ENCODE measurements at regions not wholly inside any gene's neighbourhood (a gene's known extent, or its start where the extent isn't known, plus 50 kb on each side); places are given as distances from the start of the nearest gene placed in this dataset.
A peak's percentile ranks its signal among the peaks of the same experiment; 100 is the strongest.
"Not testable (repeated sequence)": the region's sequence is repeated elsewhere in the genome, so short reads cannot be mapped to it uniquely, and the experiment has no call there.

DNA sequence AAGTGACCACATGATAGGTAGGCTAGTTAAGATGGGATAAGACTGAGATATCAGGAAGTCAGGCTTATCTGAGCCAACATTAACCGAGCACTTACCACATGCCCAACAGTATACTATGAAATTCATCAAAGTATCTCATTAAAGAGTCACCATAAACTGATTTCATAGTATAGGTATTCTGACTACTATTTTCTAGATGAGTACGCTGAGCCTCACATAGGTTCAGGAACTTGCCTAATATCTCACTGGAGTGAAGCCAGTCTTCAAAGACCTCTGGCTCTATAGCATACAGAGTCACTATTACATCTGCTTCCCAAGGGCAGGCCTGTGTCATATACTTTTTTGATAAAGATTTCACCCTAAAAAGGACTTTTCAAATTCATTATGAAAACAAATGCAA lies 115.6 kb upstream of the NGF start:
- no peak for DNase-seq (ENCODE audit: low read depth, low spot score)

- no peak for DNase-seq (ENCODE audit: low read depth, low spot score)
These were observed 114.7 kb upstream of the NGF start for GRCh38 chr1:115452600-115453329.

GRCh38 chr1:115450501-115451040 lies 112.5 kb upstream of the NGF start:
- DNase-seq (ENCODE audit: low read depth, low spot score): no peak

- no peak for DNase-seq (ENCODE audit: low read depth, low spot score)
These were observed 110.4 kb upstream of the NGF start for GRCh38 chr1:115448282-115449044.

DNA sequence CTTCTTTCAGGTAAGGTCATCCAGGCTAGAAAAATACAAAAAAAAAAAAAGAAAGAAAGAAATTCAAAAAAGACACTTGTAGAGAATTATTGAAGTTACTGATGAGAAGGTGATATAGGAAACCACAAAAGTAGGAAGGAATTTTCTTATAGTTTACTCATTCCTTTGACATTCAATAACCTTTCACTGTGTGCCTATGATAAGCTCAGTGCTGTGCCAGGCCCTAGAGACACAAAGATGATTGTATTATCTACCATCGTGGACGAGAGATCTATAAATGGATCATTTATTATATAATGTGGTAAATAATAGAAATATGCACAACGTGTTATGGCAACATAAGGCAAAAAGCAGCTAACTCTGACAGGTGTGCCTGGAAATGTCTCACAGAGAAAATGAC lies 109.6 kb upstream of the NGF start:
- DNase-seq (ENCODE audit: low read depth, low spot score): no peak

DNA sequence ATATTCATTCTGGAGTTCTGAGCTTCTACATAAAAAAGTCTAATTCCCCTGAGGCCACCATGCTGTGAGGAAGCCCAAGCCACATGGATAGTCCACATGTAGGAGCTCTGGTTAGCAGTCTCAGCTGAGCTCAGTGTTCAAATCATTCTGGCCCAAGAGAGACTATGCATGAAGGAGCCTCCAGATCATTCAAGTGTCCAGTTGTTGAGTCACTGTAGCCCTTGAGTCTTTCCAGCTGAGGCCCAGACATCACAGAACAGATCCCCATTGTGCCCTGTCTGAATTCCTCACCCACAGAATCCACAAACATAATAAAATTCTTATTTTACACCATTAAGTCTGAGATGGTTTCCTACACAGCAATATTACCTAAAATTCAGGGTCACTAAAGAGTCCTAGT lies 107.0 kb upstream of the NGF start:
- no peak for DNase-seq (ENCODE audit: low read depth, low spot score)

DNA sequence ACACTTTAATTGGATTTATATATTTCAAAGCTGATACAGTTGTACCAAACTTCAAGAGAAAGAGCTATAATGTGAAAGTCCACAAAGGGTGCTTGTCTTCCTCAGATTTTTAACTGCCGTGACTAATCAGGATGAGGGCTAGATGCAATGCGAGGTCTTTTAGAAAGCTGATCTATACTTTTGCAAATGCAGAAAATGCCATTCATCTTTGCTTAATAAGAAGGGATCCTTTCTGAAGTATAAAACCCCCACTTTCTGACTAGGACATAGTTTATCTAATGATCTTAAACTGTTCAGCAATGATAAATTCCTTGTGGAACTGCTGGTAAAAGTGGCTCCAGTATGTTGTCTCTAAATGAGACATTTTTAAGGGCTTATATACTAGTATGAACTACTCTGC lies 102.7 kb upstream of the NGF start:
- DNase-seq (ENCODE audit: low read depth, low spot score): no peak

DNA sequence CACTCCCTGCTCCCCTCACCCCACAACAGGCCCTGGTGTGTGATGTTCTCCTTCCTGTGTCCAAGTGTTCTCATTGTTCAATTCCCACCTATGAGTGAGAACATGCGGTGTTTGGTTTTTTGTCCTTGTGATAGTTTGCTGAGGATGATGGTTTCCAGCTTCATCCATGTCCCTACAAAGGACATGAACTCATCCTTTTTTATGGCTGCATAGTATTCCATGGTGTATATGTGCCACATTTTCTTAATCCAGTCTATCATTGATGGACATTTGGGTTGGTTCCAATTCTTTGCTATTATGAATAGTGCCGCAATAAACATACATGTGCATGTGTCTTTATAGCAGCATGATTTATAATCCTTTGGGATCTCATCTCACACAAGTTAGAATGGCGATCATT lies 101.5 kb upstream of the NGF start:
- not testable (repeated sequence) for DNase-seq (ENCODE audit: low read depth, low spot score)

DNA sequence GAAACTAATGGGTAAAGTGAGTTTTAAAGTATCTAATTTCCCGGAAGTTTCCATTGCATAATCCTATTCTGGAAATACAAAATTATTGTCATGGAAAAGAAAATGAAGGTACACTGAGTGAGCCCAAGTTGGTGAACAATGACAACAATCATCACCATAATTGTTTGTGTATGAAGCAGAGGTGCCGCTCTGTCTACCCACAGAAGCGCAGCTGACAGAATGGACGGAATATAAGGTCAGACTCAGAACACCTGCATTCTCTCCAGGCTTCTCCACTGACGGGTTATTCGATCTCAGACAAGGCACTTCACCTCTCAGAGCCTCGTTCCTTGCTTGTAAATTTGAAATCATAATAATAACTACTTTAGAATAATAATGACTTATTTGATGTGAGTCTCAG lies 99.1 kb upstream of the NGF start:
- DNase-seq (ENCODE audit: low read depth, low spot score): no peak

GRCh38 chr1:115436596-115436995 lies 98.5 kb upstream of the NGF start:
- peak; percentile 41 for DNase-seq (ENCODE audit: low read depth, low spot score)

DNA sequence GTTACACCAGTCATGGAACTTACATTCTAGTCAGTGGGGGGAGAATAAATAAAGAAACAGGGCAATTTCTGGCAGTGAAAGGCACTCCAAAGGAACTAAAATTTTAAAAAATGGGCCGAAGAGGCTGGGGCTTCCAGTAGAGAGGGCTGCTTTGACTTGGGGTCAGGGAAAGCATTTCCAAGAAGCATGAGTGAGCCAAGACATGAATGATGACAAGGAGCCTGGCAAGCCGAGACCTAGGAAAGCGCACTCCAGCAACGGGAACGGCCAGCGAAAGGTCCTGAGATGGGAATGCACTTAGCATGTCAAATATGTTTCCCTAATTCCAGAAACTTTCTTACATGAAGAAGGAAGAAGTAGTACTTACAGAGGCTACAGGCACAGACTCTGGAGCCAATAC lies 95.4 kb upstream of the NGF start:
- DNase-seq (ENCODE audit: low read depth, low spot score): no peak

GRCh38 chr1:115432061-115432460 lies 94.0 kb upstream of the NGF start:
- DNase-seq (ENCODE audit: low read depth, low spot score): no peak

GRCh38 chr1:115430441-115431158 lies 92.6 kb upstream of the NGF start:
- DNase-seq (ENCODE audit: low read depth, low spot score): no peak

- no peak for DNase-seq (ENCODE audit: low read depth, low spot score)
These were observed 91.8 kb upstream of the NGF start for GRCh38 chr1:115429884-115430283.

DNA sequence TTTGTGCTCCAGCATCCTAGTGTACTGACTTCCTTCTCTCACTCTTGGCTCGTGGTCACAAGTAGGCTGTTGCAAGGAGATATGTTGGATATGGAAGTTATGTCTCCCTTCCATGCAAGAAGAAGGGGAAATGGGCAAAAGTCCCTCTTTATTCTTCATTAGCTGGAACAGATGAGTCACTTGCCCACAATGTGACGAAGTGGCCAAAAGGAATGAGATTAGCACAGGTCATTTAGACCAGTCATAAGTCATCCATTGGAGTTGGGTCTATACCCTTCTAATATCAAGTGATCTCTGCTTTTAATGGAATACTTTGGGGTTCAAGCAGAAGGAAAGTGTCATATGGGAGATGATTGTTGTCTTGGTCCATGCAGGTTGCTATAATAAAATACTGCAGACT lies 91.2 kb upstream of the NGF start:
- DNase-seq (ENCODE audit: low read depth, low spot score): no peak

GRCh38 chr1:115428676-115429075 lies 90.6 kb upstream of the NGF start:
- no peak for DNase-seq (ENCODE audit: low read depth, low spot score)

GRCh38 chr1:115428256-115428655 lies 90.2 kb upstream of the NGF start:
- no peak for DNase-seq (ENCODE audit: low read depth, low spot score)

GRCh38 chr1:115426956-115427355 lies 88.9 kb upstream of the NGF start:
- DNase-seq (ENCODE audit: low read depth, low spot score): no peak

- DNase-seq (ENCODE audit: low read depth, low spot score): peak; percentile 45
These were observed 88.3 kb upstream of the NGF start for GRCh38 chr1:115426231-115426771.

DNA sequence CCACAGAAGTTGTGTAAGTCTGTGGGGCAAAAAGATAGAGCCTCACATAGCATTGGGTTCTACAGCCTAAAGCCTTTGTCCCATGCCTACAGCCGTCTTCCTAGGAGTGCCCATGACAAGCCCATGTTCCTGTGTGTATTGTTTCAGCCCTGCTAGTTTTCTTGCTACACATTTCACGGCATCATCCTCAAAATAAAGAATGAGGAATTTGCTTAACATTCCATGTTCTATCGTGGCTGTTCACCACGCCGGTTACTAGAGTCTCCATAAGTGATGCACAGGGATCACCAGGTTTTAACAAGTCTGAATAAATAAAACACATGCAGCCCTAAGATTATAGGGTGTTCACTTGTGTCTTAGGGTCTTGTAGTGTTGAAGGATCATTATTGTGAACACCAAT lies 87.4 kb upstream of the NGF start:
- no peak for DNase-seq (ENCODE audit: low read depth, low spot score)

DNA sequence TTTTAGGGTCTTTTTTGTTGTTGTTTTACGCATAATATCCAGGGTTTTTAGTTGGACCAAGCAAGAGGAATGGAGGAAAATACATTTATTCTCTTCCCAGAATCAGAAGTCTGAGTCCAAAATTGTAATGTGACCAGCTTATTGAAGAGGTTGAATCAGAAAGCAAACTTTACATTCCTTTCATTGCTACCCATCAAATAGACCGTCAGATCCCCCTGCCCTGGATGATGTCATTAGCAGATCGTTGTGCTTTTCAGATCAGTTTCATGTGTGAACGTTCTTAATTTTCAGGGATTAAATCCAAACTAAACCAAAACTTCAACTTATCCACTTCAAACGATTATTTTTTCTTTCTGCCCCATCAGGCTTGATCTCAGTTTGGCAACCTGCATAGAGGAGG lies 85.7 kb upstream of the NGF start:
- DNase-seq (ENCODE audit: low read depth, low spot score): no peak

- no peak for DNase-seq (ENCODE audit: low read depth, low spot score)
These were observed 81.5 kb upstream of the NGF start for GRCh38 chr1:115419571-115419970.

Measured in ELF-1 (cell line).